ENCODE measurements at regions not wholly inside any gene's neighbourhood (a gene's known extent, or its start where the extent isn't known, plus 50 kb on each side); places are given as distances from the start of the nearest gene placed in this dataset.

GRCh38 chrX:44637282-44637681, 94.6 kb upstream of the FUNDC1 start:
- TF ChIP-seq POLR2A (IDR thresholded peaks at IDR 0.05) = no peak
- TF ChIP-seq, protein P1, sequence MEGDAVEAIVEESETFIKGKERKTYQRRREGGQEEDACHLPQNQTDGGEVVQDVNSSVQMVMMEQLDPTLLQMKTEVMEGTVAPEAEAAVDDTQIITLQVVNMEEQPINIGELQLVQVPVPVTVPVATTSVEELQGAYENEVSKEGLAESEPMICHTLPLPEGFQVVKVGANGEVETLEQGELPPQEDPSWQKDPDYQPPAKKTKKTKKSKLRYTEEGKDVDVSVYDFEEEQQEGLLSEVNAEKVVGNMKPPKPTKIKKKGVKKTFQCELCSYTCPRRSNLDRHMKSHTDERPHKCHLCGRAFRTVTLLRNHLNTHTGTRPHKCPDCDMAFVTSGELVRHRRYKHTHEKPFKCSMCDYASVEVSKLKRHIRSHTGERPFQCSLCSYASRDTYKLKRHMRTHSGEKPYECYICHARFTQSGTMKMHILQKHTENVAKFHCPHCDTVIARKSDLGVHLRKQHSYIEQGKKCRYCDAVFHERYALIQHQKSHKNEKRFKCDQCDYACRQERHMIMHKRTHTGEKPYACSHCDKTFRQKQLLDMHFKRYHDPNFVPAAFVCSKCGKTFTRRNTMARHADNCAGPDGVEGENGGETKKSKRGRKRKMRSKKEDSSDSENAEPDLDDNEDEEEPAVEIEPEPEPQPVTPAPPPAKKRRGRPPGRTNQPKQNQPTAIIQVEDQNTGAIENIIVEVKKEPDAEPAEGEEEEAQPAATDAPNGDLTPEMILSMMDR (IDR thresholded peaks at IDR 0.05) = no peak
- TF ChIP-seq POLR2AphosphoS5 (IDR thresholded peaks at IDR 0.05) = no peak
